SK-N-SH (cell line): ENCODE measurements at regions not wholly inside any gene's neighbourhood (a gene's known extent, or its start where the extent isn't known, plus 50 kb on each side); places are given as distances from the start of the nearest gene placed in this dataset.

Source experiments
- CTCF ChIA-PET: fragments of 300-600, 350-600 bp; formaldehyde crosslinking; extraction: SDS; loops from one replicate; lab custom pipeline; 2021; lab: Yijun Ruan, JAX
- POLR2A ChIA-PET: fragments of 350-600 bp; sonication (Branson Sonifier 250); formaldehyde crosslinking; extraction: SDS; loops from one replicate; lab custom pipeline; 2020; ENCODE audit warnings: antibody characterized with exemption, inconsistent platforms; lab: Yijun Ruan, JAX
- DNase-seq: peaks from one replicate; pipeline ENCODE4 v3.0.0; 2012
- H2AFZ ChIP-seq: fragments of 200-600 bp; sonication (generic); 2 replicates; pipeline ENCODE4 v1.8.1; 2016; ENCODE audit warnings: antibody characterized with exemption, mild to moderate bottlenecking, low read depth
- H3F3A ChIP-seq: fragments of 200-600 bp; sonication (generic); replicated peaks from 2 replicates; pipeline ENCODE3; 2016; ENCODE audit warnings: antibody characterized with exemption, mild to moderate bottlenecking; ENCODE audit not compliant: insufficient read depth
- H3K27ac ChIP-seq, 2 experiments: fragments of 200-500 bp in 1 of 2; fragments of 200-600 bp in 1 of 2; sonication (Bioruptor generic) in 1 of 2; sonication (generic), shearing (Covaris generic) in 1 of 2; 2 replicates each; pipeline versions ENCODE4 v1.5.1 to v1.6.1; 2014 to 2016; ENCODE audit warnings: low read depth in 2 of 2, inconsistent platforms in 1 of 2, low read length in 1 of 2, mild to moderate bottlenecking in 1 of 2, mixed read lengths in 1 of 2
- H3K27me3 ChIP-seq: fragments of 200-600 bp; sonication (generic), shearing (Covaris generic); 2 replicates; pipeline ENCODE4 v1.6.1; 2016; ENCODE audit warnings: mixed run types; ENCODE audit not compliant: insufficient read depth
- H3K36me3 ChIP-seq, 2 experiments: fragments of 200-500 bp in 1 of 2; fragments of 200-600 bp in 1 of 2; sonication (Bioruptor generic) in 1 of 2; sonication (generic) in 1 of 2; replicated peaks in 1 of 2; 2 replicates each; pipeline versions ENCODE3 to v1.5.1; 2014 to 2016; ENCODE audit warnings: low read length in 1 of 2, mild to moderate bottlenecking in 1 of 2; ENCODE audit not compliant: insufficient read depth in 2 of 2, control insufficient read depth in 1 of 2
- H3K4me1 ChIP-seq, 2 experiments: fragments of 200-500 bp in 1 of 2; fragments of 200-600 bp in 1 of 2; sonication (Bioruptor generic) in 1 of 2; sonication (generic), shearing (Covaris generic) in 1 of 2; 2 replicates each; pipeline versions ENCODE4 v1.5.1 to v1.6.1; 2014 to 2016; ENCODE audit warnings: low read depth in 1 of 2, low read length in 1 of 2, mixed run types in 1 of 2; ENCODE audit not compliant: insufficient read depth in 2 of 2, control insufficient read depth in 1 of 2
- H3K4me2 ChIP-seq: fragments of 200-600 bp; sonication (generic), shearing (Covaris generic); 2 replicates; pipeline ENCODE4 v1.6.1; 2017; ENCODE audit warnings: mixed run types
- H3K4me3 ChIP-seq, 2 experiments: fragments of 200-500 bp in 1 of 2; fragments of 200-600 bp in 1 of 2; sonication (Bioruptor generic) in 1 of 2; sonication (generic), shearing (Covaris generic) in 1 of 2; 2 replicates each; pipeline versions ENCODE4 v1.5.1 to v1.8.1; 2014 to 2016; ENCODE audit warnings: low read depth in 2 of 2, inconsistent platforms in 1 of 2, low read length in 1 of 2, mild to moderate bottlenecking in 1 of 2, mixed read lengths in 1 of 2, moderate library complexity in 1 of 2
- H3K79me2 ChIP-seq: fragments of 200-600 bp; sonication (generic); 2 replicates; pipeline ENCODE4 v1.8.1; 2017; ENCODE audit warnings: mild to moderate bottlenecking; ENCODE audit not compliant: insufficient read depth
- H3K9ac ChIP-seq: fragments of 200-600 bp; sonication (generic); 2 replicates; pipeline ENCODE4 v1.6.1; 2017; ENCODE audit warnings: mixed run types
- H3K9me2 ChIP-seq: fragments of 200-600 bp; sonication (generic); 2 replicates; pipeline ENCODE4 v1.6.1; 2017; ENCODE audit warnings: mixed run types
- H3K9me3 ChIP-seq: fragments of 200-600 bp; sonication (generic); 2 replicates; pipeline ENCODE4 v1.6.1; 2017; ENCODE audit warnings: mixed run types, mild to moderate bottlenecking, moderate library complexity
- H4K20me1 ChIP-seq: fragments of 200-600 bp; sonication (generic); 2 replicates; pipeline ENCODE4 v1.6.1; 2017; ENCODE audit warnings: mild to moderate bottlenecking, mixed run types; ENCODE audit not compliant: insufficient read depth
- CHD2 ChIP-seq: fragments of 150-350 bp; IDR thresholded peaks from 2 replicates; pipeline ENCODE4 v1.6.1; 2018; ENCODE audit warnings: low read length; ENCODE audit not compliant: partially characterized antibody
- ELF1 ChIP-seq: IDR thresholded peaks from 2 replicates; pipeline ENCODE4 v1.4.0; 2012
- FOSL2 ChIP-seq: IDR thresholded peaks from 2 replicates; pipeline ENCODE4 v1.4.0; 2012; ENCODE audit warnings: low read depth, mild to moderate bottlenecking, moderate library complexity, borderline replicate concordance
- FOXJ3 ChIP-seq: sonication (generic); formaldehyde crosslinking; IDR thresholded peaks from 2 replicates; pipeline ENCODE4 v1.5.1; 2020; ENCODE audit warnings: mild to moderate bottlenecking, missing genetic modification reagents
- FOXM1 ChIP-seq: IDR thresholded peaks from 2 replicates; pipeline ENCODE4 v1.4.0; 2012; ENCODE audit warnings: low read depth, mild to moderate bottlenecking
- JUND ChIP-seq: IDR thresholded peaks from 2 replicates; pipeline ENCODE4 v1.4.0; 2012
- MXI1 ChIP-seq: IDR thresholded peaks from 2 replicates; pipeline ENCODE4 v1.6.1; 2012; ENCODE audit warnings: mild to moderate bottlenecking, low read depth, low read length, improper control_type of control experiment
- POLR2AphosphoS5 ChIP-seq: IDR thresholded peaks from 2 replicates; pipeline ENCODE4 v1.6.1; 2012; ENCODE audit warnings: low read depth, low read length
- RFX5 ChIP-seq: IDR thresholded peaks from 2 replicates; pipeline ENCODE4 v1.6.1; 2012; ENCODE audit warnings: mild to moderate bottlenecking, improper control_type of control experiment, low read length
- SIN3A ChIP-seq: IDR thresholded peaks from 2 replicates; pipeline ENCODE4 v1.6.1; 2012; ENCODE audit warnings: low read depth, mild to moderate bottlenecking, low read length, moderate library complexity, borderline replicate concordance
- TAF1 ChIP-seq: IDR thresholded peaks from 2 replicates; pipeline ENCODE4 v1.6.1; 2012; ENCODE audit warnings: low read depth, mild to moderate bottlenecking, low read length, moderate library complexity, borderline replicate concordance
- TCF12 ChIP-seq: IDR thresholded peaks from 2 replicates; pipeline ENCODE4 v1.4.0; 2012
- YY1 ChIP-seq: IDR thresholded peaks from 2 replicates; pipeline ENCODE4 v1.4.0; 2012; ENCODE audit warnings: low read depth, mild to moderate bottlenecking
- WGBS: methylation state at CpG from one replicate; pipeline ENCODE4 v1.1.6; 2017; ENCODE audit warnings: low lambda C conversion rate; 5-methylcytosine and 5-hydroxymethylcytosine counted together
- TF ChIP-seq, protein P1 (sequence below): IDR thresholded peaks from 2 replicates; pipeline ENCODE4 v1.4.0; 2012; ENCODE audit warnings: low read depth
- TF ChIP-seq, protein P2 (sequence below): IDR thresholded peaks from 2 replicates; pipeline ENCODE4 v1.6.1; 2012; ENCODE audit warnings: mild to moderate bottlenecking, low read depth, low read length, moderate library complexity
- TF ChIP-seq, protein P3 (sequence below): fragments of 150-350 bp; IDR thresholded peaks from 2 replicates; pipeline ENCODE4 v1.6.1; 2016; ENCODE audit warnings: mild to moderate bottlenecking, low read depth, low read length
- TF ChIP-seq, protein P4 (sequence below): IDR thresholded peaks from 2 replicates; pipeline ENCODE4 v1.4.0; 2012; ENCODE audit warnings: low read depth, borderline replicate concordance
- TF ChIP-seq, protein P5 (sequence below): IDR thresholded peaks from 2 replicates; pipeline ENCODE4 v1.4.0; 2012; ENCODE audit warnings: low read depth, borderline replicate concordance
- TF ChIP-seq, protein P6 (sequence below): IDR thresholded peaks from 2 replicates; pipeline ENCODE4; 2012

DNA sequence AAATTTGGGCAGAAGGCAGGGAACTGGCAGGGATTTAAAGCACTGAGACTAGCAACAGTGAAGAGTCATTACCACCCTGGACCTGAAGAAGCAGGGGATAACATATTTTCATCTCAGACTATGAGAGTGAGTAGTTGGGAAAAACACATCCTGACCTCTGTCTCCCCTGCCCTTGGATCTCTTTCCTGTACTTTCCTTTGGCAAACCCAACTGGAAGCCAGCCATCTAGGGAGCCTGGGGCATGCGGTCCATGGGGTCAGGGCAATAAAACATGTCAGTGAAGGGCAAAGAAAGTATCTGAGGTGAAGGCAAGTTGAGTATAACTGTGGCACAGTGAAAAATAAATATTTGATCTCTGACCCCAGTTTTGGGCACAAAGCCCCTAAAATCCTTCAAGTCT is 698.2 kb downstream of the DOK5 start (continued):
- TF ChIP-seq CHD2 (no peak), TAF1 (no peak), FOSL2 (no peak), MXI1 (no peak)

DNA sequence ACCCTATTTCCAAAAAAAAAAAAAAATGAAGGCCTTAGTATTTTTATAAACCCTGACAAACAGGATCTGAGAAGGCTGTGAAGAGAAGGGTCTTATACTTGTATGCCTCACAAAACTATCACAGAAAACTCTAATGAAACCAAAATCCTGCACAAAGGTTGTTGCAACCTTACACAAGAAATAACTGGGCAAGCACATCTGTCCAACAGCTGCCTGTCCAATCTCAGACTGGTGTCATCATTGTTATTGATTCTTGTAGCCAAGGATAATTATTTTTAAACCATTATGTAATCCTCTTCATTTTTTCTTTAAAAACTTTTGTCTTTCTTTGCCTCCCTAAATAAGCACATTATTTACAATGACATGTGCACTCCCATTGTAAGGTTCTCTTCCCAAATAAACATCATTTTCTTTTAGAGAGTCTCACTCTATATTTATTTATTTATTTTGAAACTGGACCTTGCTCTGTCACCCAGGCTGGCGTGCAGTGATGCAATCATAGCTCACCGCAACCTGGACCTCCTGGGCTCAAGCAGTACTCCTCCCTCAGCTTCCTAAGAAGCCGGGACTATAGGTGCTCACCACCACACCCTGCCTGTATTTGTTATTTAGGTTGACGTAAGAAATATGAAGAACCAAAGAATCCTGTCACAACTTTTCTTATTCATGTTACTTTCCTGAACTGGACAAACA is 697.1 kb downstream of the DOK5 start:
- Histone ChIP-seq H3K4me1 (peaks cover 0 to 6% of the 10 kb centered on the region in 2 experiments; a peak in 2 of 4 replicates), H2AFZ (no peak overlapping the region), H3K27me3 (no peaks in the 10 kb centered on the region), H3K4me2 (no peak overlapping the region), H4K20me1 (no peaks in the 10 kb centered on the region), H3F3A (no peaks in the 10 kb centered on the region), H3K36me3 (no peaks in the 10 kb centered on the region), H3K9ac (no peak overlapping the region), H3K79me2 (no peaks in the 10 kb centered on the region), H3K9me2 (no peaks in the 10 kb centered on the region), H3K4me3 (no peak overlapping the region), H3K9me3 (no peaks in the 10 kb centered on the region), H3K27ac (no peak overlapping the region)
- WGBS, result 43% methylated on average over 4 of the region's 4 CpGs
- ChIA-PET POLR2A (no interaction called here), CTCF (no interaction called here)
- no peak for TF ChIP-seq SIN3A
- TF ChIP-seq, protein P1, sequence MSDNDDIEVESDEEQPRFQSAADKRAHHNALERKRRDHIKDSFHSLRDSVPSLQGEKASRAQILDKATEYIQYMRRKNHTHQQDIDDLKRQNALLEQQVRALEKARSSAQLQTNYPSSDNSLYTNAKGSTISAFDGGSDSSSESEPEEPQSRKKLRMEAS, result no peak
- TF ChIP-seq, protein P2, sequence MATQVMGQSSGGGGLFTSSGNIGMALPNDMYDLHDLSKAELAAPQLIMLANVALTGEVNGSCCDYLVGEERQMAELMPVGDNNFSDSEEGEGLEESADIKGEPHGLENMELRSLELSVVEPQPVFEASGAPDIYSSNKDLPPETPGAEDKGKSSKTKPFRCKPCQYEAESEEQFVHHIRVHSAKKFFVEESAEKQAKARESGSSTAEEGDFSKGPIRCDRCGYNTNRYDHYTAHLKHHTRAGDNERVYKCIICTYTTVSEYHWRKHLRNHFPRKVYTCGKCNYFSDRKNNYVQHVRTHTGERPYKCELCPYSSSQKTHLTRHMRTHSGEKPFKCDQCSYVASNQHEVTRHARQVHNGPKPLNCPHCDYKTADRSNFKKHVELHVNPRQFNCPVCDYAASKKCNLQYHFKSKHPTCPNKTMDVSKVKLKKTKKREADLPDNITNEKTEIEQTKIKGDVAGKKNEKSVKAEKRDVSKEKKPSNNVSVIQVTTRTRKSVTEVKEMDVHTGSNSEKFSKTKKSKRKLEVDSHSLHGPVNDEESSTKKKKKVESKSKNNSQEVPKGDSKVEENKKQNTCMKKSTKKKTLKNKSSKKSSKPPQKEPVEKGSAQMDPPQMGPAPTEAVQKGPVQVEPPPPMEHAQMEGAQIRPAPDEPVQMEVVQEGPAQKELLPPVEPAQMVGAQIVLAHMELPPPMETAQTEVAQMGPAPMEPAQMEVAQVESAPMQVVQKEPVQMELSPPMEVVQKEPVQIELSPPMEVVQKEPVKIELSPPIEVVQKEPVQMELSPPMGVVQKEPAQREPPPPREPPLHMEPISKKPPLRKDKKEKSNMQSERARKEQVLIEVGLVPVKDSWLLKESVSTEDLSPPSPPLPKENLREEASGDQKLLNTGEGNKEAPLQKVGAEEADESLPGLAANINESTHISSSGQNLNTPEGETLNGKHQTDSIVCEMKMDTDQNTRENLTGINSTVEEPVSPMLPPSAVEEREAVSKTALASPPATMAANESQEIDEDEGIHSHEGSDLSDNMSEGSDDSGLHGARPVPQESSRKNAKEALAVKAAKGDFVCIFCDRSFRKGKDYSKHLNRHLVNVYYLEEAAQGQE, result no peak
- TF ChIP-seq YY1, result no peak
- no peak for TF ChIP-seq ELF1
- TF ChIP-seq RFX5, result no peak
- TF ChIP-seq TAF1, result no peak
- no peak for TF ChIP-seq FOSL2
- TF ChIP-seq, protein P3, sequence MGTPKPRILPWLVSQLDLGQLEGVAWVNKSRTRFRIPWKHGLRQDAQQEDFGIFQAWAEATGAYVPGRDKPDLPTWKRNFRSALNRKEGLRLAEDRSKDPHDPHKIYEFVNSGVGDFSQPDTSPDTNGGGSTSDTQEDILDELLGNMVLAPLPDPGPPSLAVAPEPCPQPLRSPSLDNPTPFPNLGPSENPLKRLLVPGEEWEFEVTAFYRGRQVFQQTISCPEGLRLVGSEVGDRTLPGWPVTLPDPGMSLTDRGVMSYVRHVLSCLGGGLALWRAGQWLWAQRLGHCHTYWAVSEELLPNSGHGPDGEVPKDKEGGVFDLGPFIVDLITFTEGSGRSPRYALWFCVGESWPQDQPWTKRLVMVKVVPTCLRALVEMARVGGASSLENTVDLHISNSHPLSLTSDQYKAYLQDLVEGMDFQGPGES, result no peak
- TF ChIP-seq, protein P4, sequence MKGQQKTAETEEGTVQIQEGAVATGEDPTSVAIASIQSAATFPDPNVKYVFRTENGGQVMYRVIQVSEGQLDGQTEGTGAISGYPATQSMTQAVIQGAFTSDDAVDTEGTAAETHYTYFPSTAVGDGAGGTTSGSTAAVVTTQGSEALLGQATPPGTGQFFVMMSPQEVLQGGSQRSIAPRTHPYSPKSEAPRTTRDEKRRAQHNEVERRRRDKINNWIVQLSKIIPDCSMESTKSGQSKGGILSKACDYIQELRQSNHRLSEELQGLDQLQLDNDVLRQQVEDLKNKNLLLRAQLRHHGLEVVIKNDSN, result no peak
- TF ChIP-seq FOXJ3, result no peak
- TF ChIP-seq, protein P5, sequence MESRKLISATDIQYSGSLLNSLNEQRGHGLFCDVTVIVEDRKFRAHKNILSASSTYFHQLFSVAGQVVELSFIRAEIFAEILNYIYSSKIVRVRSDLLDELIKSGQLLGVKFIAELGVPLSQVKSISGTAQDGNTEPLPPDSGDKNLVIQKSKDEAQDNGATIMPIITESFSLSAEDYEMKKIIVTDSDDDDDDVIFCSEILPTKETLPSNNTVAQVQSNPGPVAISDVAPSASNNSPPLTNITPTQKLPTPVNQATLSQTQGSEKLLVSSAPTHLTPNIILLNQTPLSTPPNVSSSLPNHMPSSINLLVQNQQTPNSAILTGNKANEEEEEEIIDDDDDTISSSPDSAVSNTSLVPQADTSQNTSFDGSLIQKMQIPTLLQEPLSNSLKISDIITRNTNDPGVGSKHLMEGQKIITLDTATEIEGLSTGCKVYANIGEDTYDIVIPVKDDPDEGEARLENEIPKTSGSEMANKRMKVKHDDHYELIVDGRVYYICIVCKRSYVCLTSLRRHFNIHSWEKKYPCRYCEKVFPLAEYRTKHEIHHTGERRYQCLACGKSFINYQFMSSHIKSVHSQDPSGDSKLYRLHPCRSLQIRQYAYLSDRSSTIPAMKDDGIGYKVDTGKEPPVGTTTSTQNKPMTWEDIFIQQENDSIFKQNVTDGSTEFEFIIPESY, result no peak
- no peak for TF ChIP-seq TCF12
- TF ChIP-seq JUND, result no peak
- TF ChIP-seq, protein P6, sequence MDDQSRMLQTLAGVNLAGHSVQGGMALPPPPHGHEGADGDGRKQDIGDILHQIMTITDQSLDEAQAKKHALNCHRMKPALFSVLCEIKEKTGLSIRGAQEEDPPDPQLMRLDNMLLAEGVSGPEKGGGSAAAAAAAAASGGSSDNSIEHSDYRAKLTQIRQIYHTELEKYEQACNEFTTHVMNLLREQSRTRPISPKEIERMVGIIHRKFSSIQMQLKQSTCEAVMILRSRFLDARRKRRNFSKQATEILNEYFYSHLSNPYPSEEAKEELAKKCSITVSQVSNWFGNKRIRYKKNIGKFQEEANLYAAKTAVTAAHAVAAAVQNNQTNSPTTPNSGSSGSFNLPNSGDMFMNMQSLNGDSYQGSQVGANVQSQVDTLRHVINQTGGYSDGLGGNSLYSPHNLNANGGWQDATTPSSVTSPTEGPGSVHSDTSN, result no peak
- TF ChIP-seq MXI1, result no peak
- TF ChIP-seq POLR2AphosphoS5, result no peak
- TF ChIP-seq FOXM1, result no peak
- no peak for DNase-seq
